Left renal cortex interstitium (tissue), 4 donors: ENCODE measurements at regions not wholly inside any gene's neighbourhood (a gene's known extent, or its start where the extent isn't known, plus 50 kb on each side); places are given as distances from the start of the nearest gene placed in this dataset.

Experiments
- DNase-seq, 4 donors: peaks; one replicate each; pipeline ENCODE4 v3.0.0-alpha.2; 2013; ENCODE audit warnings: low read depth in 4 of 4, low spot score in 2 of 4, missing footprints in 1 of 4

DNA sequence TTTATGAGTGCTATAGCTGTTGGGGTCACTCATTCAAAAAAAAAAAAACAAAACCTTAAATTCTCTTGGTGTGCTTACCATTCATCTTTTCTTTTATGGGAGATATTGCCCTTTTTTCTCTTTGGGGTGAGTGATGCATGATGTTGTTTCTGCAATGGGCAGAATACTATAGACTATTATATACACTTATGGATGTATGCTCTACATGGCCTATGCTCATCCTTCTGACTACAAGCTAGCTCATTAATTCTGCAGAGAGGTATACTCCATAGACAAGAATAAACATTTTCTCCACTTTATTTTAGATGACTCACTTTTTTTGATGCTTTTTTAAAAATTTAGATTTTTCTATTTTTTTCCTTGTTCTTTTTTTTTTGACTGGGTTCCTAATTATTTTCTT, 160.3 kb upstream of the ANK2 start:
- DNase-seq: no peak

DNA sequence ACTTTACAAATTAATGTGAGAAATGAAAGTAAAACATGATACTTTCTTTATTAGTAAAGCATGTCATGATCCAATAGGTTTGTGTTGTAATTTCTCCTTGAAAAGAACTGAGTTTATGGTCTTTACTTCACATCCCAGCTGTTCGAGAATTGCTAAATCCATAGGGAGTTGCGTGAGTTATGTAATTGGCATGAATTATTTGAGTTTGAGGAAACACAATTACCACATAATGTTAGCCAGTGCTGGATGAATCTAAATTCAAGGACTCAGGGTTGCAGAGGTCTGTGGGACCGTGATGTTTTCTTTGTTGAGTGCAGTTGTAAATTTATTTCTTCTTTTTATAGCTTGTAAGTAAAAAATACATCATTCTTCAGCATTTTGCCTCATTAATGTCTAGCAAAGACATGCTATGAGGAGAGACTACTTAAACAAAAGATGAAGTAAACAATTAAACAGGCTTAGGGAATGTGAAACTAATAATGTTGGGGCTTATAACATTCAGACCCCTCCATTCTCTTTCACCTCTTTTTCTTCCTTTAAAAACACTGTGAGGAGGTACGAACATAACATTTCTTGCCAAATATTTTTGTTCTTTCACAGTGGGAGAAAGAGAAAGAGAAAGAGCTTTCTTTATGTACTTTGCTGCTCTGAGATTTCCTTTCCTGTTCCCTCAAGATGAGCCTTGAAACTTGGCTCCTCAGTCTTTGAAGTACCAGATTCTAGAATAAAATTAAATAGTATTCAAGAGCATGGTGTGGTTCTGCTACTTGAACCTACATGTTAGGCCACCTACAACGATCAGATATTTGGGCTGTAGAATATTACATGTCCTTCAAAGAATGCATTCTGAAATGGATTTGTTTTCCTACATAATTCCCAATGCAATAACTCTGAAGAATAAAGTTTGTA, 159.6 kb upstream of the ANK2 start:
- peak in 2 of 4 donors; percentile 60 to 61 for DNase-seq

DNA sequence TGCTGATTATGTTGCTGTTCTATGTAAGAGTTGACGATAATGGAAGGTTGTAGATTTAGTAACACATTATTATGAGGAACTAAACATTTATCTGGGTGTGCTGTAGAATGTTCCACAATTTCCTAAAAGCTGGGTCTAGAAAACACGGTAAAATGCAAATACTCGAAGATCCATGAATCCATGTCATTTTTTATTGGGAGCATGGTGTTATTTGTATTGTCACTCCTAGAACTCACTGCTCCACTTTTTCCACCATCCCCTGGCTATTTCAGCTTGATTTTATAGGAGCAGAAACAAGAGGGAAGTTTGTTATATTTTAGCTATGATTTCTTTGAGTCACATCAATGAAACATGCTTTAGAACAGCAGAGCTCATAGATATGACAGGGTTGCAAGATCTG, 155.0 kb upstream of the ANK2 start:
- no peak for DNase-seq

DNA sequence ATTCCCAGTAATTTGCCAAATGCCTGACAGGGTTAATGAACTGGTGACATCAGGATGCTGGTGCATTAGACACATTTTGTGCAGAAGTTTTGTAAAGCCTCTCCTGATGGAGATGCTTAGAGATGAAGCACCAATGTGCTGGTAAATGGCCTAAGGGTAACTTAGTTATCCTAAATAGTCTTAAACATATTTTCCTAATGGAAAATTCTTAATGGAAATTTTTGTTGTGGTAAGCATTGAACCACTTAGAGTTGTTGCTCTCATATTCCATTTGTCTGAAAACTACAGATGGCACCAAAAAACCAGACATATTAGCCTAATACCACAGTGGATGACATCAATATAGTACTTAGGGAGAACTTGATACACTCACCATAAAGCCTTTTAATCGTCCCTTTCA, 154.5 kb upstream of the ANK2 start:
- DNase-seq: no peak

DNA sequence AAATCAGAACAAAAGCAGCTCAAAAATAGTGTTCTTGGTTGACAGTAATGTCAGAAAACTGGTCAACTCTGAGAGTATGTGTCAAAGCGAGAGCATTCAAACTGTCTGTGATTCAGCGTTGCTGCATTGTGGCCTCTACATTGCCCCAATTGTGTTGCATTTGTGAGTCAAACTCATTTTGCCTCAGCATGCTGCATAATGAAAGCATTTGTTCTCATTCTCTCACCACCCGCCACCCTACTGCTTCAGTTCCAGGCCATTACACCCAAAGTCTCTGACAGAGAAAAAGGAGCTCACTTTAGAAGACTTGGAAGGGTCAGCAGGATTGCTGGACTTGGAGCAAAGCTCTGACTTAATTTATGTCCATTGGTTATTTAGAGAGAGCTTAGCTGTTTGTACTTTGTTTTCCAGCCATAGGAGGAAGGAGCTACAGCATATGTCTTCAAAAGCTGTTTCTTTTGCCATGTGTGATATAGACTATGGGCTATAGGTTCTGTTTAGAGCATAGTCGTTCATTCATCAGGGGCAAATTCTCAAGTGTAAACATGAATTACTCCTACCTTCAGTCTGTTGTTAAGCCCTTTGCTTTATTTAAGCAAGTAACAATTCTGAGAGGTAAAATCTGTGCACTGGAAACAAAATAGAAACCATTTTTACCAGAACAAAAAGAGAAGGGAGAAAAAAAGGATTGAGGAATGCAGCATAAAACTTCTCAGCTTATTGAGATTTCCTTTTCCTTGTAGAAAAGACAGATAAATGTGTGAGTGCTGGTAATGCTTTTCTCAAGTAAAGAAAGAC, 153.4 kb upstream of the ANK2 start:
- peak in 1 of 4 donors; percentile 50 for DNase-seq

DNA sequence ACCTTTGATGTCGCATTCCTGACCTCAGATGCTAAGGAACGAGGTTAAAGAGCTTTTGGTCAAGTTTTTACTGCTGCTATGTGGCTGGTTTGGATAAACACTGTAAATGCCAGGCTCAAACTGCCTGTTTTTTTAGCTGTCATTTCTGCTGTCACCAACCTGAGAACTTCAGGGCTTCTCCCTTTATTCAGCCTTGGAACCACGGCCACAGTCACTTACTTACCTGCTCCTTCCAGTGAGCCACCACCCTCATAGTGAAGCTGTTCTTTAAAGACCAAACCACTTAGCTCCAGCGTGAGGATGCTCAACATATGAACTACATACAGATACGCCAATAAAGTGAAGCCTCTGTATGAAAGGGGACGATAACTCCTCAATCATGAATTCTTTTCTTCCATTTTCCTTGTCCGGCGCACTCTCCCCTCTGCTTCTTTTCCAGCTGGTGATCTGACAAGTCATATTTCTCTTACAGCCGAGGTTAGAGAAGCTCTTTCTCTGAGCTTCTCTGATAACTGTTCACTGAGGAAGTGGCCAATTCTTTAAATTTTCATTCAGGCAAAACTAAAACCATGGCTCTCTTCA, 152.8 kb upstream of the ANK2 start:
- DNase-seq: peak in 1 of 4 donors; percentile 25

DNA sequence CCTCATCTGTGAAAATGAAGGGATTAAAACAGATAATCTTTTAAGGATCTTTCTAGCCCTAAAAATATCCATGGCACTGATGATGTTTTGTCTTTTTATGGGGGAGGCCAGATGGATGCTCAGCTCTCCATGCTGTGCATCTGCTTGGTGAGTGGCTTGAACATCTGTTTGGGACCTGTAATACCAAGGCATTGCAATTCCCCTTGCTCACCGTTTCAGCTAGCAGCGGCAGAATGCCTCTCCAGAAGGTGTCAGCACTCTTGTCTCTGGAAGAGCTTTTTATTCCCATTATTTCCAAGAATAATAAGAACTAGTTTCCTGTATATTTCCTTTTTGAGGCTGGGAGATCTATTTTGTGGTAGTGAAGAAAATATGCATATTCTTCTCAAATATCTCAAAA, 151.9 kb upstream of the ANK2 start:
- no peak for DNase-seq

DNA sequence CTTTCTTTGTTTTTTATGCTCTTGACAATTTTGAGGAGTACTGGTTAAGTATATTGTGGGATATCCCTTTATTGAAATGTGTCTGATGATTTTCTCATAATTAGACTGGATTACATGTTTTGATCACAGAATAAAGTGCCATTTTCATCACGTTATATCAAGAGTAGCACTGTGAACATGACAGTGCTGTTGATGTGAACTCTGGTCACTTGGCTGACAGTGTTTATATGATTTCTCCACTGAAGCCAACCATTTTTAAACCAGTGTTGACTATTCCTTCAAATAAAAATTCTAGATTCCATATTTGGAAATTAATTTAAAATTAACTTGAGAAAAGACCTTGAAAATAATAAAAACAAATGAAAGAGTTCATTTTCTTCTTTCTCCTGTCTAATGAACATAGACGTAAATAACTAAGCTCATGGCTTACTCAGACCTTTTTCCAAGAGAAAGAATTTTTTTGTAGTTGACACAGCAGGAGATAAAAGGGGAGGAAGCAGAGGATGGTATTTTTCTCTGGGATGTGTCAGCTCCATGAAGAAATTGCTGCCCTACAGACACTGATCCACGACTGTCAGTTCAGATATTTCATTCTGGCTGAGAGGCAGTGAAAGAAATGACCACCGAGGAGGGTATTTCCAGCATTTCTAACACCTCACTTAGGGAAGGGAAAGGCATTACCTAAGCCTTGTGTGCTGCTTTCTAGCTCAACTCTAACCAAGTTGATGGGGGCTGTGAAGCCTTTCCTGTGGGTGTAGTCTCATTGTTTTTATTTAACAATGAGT, 150.9 kb upstream of the ANK2 start:
- no peak for DNase-seq

DNA sequence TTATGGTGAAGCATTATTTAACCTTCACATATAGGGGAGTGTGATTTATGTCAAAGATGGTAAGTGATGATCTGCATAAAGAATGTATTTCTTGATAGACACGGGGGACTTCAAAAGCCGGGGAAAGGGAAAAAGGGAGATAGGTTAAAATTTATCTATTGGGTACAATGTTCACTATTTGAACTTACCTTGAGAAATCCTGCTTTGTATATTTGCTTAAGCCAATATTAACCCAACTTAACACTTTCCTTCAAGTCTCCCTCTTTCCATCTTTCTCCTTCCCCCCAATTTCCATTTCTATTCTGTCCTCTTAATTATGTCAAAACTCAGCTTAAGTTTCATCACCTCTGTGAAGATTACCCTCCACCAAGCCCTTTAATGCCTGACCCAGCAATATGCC, 149.0 kb upstream of the ANK2 start:
- no peak for DNase-seq

DNA sequence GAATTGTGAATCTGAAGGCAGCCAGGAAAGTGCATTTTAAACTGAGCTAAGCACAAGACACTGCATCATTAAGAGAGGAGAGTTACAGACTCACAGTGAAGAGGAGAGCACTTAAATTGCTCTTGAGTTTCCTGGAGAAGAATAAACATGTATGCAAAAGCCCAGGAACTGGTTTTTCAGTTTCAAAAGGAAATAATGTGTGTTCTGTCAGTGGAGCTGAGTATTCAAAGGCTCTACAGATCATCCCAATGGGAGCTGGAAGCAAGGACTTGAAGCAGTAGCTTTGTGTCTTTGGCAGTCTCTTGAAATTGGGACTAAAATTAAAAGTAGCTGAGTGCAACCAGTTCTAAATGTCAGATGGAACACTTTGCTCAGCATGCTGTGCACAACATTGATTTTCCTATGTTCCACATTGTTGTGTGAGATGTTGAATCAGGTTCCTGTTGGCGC, 147.5 kb upstream of the ANK2 start:
- DNase-seq: no peak

DNA sequence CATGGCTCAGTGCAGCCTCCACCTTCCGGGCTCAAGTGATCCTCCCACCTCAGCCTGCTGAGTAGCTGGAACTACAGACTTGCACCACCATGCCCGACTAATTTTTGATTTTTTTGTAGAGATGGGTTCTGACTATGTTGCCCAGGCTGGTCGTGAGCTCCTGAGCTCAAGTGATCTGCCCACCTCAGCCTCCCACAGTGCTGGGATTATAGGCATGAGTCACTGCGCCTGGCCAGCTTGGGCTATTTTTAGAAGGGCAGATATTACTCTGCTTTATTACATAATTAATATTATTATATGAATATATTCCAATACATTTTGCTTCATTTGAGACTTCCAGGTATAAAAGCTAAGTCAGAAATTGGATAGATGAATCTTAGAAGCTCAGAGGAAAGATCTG, 143.7 kb upstream of the ANK2 start:
- no peak for DNase-seq

DNA sequence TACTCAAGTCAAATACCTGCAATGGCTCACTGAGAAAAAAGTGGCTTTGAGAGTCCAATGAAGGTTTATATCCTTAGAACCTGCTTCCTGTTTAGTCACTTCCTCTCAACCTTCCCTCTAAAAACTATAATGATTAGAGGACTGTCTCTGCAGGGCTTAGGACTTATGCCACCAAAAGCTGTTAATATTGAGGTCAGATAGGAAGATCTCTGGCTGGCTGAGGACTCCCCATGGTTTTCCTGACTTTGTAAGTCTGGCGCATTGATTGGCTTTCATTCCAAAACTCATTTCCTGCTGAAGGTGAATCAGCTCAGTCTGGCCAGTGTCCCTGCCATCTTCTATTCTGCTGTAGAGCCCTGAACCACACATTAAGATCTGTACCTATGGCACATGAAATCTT, 140.9 kb upstream of the ANK2 start:
- DNase-seq: no peak

DNA sequence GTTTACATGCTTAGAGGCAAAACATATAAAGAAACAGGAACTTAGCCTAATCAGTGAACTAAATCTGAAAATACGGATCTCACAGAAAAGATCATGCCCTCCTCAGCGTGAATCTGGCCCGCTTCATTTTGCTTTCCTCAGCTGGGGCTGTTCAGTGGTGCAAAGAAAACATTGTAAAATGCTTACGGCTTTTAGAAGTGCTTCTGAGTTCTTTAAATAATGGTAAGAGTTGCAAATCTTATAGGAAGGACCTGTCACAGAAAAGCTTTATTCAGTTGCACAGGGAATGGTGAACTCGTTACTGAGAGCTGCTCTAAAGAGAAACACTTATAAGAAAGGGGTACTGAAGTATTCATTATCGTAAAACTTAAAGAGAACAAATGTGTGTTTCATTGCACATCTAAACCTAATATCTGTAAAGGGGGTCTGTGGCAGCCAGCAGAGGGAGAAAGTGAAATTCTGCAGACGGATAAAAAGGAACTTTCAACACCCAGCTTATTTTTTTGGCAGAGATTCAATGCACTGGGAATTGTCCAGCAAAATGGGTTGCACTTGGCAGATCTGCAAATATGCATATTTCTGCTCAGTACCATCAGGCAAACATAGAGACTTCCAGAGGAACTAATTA, 139.2 kb upstream of the ANK2 start:
- DNase-seq: no peak

DNA sequence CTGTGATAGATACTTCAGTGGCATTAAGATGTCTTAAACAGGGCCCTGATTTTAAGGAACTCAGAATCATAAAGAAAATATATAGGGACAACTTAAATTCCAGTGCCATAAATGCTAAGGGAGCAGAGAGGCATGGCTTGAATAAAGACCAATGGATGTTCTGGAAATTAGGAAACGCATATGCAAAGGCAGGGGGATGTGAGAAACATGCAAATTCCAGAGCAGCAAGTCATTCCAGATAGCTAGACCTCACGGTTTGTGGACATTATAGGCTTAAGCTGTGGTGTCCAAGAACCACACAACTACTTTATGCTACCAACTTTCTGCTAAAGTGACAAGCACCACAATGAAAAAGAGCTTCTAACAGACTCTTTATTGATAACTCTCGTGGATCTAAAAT, 132.6 kb upstream of the ANK2 start:
- no peak for DNase-seq

DNA sequence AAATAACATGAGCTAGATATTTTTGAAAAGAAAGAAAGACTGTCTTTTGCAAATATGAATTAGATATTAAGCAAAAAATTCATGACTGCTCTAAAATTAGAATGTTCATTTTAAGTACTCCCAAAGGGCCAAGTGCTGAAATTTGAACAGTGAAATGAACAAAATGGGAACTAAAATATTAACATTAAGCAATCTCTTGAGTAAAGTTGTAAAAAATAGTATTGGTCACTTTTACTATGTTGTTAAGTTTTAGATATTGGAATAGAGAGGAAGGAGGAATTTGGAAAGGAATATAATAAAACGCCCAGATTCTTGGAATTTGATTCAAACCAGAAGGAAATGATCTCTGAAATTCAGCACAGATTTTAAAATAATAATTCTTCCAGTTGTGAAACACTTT, 125.9 kb upstream of the ANK2 start:
- DNase-seq: no peak

DNA sequence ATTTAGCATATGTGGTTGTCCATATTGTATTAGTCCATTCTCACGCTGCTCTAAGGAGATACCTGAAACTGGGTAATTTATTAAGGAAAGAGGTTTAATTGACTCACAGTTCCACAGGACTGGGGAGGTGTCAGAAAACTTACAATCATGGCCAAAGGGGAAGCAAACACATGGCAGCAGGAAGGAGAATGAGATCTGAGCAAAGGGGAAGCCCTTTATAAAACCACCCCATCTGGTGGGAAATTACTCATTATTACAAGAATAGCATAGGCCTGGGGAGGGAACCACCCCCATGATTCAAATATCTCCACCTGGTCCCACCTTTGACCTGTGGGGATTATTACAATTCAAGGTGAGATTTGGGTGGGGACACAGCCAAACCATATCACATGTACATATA, 122.6 kb upstream of the ANK2 start:
- no peak for DNase-seq

DNA sequence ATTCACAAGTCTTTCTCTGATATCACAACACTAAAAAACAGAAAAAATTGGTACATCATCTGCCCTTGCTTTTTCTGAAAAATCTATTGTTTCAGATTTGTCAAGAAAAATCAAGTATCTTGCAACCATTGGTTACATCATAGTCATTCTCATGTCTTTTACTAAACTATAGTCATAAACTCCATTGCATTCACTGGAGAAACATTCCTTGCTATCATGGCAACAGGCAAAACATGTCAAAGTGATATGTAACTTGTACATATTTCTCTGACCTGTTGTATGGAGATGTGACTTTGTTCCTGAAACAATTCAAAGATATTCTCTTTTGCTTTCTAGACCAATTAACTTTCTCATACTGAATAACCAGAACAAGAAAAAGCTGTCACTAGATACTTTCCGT, 121.9 kb upstream of the ANK2 start:
- DNase-seq: no peak

DNA sequence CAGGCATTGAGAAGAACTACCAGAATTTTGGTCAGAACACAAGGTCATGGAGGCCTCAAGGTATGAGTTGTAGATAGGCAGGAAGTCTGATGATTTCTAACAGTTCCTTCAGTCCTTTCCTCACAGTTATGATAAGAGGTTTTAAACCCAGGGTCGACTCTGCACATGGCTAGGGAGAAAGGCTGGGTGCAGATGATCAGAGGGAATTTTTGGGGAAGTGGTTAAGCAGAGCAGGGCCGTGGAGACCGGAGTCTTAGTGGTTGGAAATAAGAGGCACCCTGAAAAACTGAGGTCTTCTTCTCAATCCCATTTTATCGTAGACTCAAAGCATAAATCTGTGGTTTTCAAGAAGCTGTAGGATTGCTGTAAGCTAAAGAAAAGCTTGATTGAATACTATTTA, 118.5 kb upstream of the ANK2 start:
- no peak for DNase-seq

DNA sequence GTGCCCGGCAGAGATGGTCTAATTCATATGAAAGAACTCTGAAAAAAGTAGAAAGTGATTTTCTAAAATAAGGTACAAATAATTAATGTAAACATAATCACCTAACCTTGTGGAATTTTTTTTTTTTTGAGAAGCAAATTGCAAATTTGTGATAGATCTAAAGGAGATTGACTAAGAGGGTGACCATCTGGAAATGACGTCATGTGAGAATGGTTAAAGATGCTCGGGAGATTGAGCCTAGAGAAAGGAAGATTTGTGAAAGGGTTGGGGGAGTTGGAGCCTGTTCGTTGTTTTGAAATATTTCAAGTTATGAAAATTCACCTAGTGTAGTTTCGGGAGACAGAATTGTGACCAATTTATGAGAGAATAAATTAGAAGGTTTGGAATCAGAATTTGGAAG, 115.7 kb upstream of the ANK2 start:
- no peak for DNase-seq

DNA sequence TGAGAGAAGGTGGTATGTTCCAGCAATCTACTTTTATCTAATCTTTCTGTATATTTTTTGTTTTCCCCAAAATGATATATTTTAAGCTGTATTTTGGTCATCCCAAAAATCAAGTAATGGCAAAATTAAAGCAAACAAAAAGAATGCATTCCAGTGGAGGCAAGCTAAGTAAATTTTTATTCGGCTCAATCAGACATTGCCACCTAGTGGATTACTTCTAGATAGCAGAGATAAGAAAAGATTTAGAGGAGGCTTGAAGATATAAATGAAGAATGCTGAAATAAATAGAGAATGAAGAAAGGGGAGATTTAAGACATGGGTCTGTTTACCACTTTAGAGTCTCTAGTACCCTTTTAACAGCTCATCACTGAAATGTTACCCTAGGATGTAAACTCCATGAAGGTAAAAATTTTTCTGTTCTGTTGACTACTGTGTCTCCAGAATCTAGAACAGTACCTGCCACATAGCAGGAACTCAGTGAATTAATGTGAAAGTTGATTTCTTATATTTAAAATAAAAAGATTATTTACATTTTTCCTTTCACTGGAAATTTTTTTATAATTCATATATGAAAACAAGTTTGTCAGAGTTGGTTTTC, 110.9 kb upstream of the ANK2 start:
- peak in 2 of 4 donors; percentile 13 to 57 for DNase-seq
